Adrenal gland (tissue), 5 donors: ENCODE measurements at regions not wholly inside any gene's neighbourhood (a gene's known extent, or its start where the extent isn't known, plus 50 kb on each side); places are given as distances from the start of the nearest gene placed in this dataset.

Experiments
- CTCF ChIP-seq, 6 experiments: fragments of 450-650 bp in 4 of 6; fragments of 200-600 bp in 2 of 6; sonication (generic) in 1 of 6; IDR thresholded peaks; 1 replicate in 5 of 6; 2 replicates in 1 of 6; pipeline versions ENCODE4 v1.5.1 to v1.8.0; 2016 to 2021; ENCODE audit warnings: antibody characterized with exemption in 6 of 6, mild to moderate bottlenecking in 2 of 6, moderate library complexity in 1 of 6
- POLR2A ChIP-seq, 2 donors: fragments of 450-650 bp; IDR thresholded peaks; one replicate each; pipeline ENCODE4 v1.6.1; 2017; ENCODE audit warnings: antibody characterized with exemption in 2 of 2, mild to moderate bottlenecking in 2 of 2, moderate library complexity in 1 of 2
- donor health status: DM: no; HTN: no; CAD: no.

- TF ChIP-seq CTCF (IDR thresholded peaks at IDR 0.05) (no peak), POLR2A (IDR thresholded peaks at IDR 0.05) (no peak)
Measured at GRCh38 chr18:57267368-57267925, 84.9 kb upstream of the ST8SIA3 start.
